Mucosa of rectum (tissue), 2 donors: ENCODE measurements at regions not wholly inside any gene's neighbourhood (a gene's known extent, or its start where the extent isn't known, plus 50 kb on each side); places are given as distances from the start of the nearest gene placed in this dataset.
"Not testable (repeated sequence)": the region's sequence is repeated elsewhere in the genome, so short reads cannot be mapped to it uniquely, and the experiment has no call there.

Source experiments
- H3K27ac ChIP-seq, 2 donors: one replicate each; pipeline ENCODE4 v1.7.0; 2013; ENCODE audit warnings: inconsistent platforms in 2 of 2, low read depth in 2 of 2, low read length in 2 of 2
- H3K27me3 ChIP-seq, 2 donors: one replicate each; pipeline ENCODE4 v1.7.0; 2013; ENCODE audit warnings: low read length in 2 of 2; ENCODE audit not compliant: control insufficient read depth in 2 of 2, insufficient read depth in 2 of 2
- H3K36me3 ChIP-seq, 2 donors: one replicate each; pipeline ENCODE4 v1.7.0; 2013; ENCODE audit warnings: low read length in 2 of 2; ENCODE audit not compliant: control insufficient read depth in 2 of 2, insufficient read depth in 2 of 2
- H3K4me1 ChIP-seq, 2 donors: one replicate each; pipeline ENCODE4 v1.7.0; 2013; ENCODE audit warnings: low read length in 2 of 2, mild to moderate bottlenecking in 1 of 2; ENCODE audit not compliant: control insufficient read depth in 2 of 2, insufficient read depth in 2 of 2
- H3K4me3 ChIP-seq, 2 donors: one replicate each; pipeline ENCODE4 v1.7.0; 2013; ENCODE audit warnings: low read length in 2 of 2
- H3K9ac ChIP-seq, 2 donors: one replicate each; pipeline ENCODE4 v1.7.0; 2013; ENCODE audit warnings: low read length in 2 of 2, low read depth in 1 of 2, mild to moderate bottlenecking in 1 of 2
- H3K9me3 ChIP-seq, 2 donors: one replicate each; pipeline ENCODE4 v1.7.0; 2013; ENCODE audit warnings: low read length in 2 of 2; ENCODE audit not compliant: control insufficient read depth in 2 of 2
- donor health status: healthy.
- donor health status: Normal muscosa, but diverticular disease.

DNA sequence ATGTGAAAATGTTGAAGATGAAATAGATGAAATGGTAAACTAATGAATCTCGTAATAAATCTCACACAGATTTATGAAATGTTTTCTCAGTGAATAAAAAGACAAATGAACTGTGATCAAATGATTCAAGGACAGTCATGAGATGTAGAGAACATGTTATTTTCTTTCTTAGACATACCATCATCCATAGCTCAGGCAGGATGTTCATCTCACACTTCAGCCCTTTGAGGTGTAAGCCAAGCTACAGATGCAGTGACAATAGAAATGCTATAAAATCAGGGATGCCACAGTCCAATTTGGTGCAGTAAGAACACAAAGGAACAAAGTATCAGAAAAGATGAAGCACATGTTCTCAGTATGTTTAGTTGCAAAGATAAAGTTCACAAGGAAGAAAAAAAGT, 242.7 kb upstream of the KRR1 start:
- no peak overlapping the region for H3K9ac ChIP-seq
- no peak overlapping the region for H3K4me3 ChIP-seq
- H3K36me3 ChIP-seq, result no peaks in the 10 kb centered on the region
- H3K27ac ChIP-seq, result no peak overlapping the region
- no peaks in the 10 kb centered on the region for H3K4me1 ChIP-seq
- no peaks in the 10 kb centered on the region for H3K9me3 ChIP-seq
- no peaks in the 10 kb centered on the region for H3K27me3 ChIP-seq

DNA sequence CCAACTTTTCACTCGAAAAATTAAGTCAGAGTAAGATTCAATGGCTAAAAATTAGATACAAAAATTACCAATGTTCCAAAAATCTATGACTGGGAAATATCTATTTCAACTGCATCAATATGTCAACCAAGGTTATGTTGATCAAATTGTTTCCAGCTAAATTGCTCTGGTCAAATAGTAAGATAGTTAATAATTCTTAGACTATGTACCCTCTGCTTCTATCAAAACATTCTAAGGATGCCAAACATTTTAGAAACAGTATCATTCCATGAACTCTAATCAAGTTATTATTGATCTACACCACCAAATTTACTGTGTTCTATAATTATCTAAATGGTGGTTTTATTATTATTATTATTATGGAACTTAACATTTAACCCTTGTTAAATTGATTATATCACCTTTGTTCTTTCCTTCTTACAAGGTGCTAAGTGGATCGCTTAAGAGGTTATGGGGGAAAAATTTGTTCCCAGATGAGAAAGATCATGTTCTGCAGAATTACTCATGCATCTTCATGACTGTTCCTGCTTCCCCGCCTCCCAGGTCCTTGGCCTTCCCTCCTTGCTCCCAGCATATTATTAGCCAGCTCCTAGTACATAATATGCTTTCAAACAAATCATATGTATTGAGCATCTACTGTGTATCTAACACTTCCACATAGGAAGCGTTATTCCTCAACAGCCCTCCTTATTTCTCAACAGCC, 240.5 kb upstream of the KRR1 start:
- Histone ChIP-seq H3K9me3 (no peaks in the 10 kb centered on the region), H3K36me3 (no peaks in the 10 kb centered on the region), H3K27ac (no peak overlapping the region), H3K4me1 (no peaks in the 10 kb centered on the region), H3K9ac (no peak overlapping the region), H3K4me3 (no peak overlapping the region), H3K27me3 (no peaks in the 10 kb centered on the region)

DNA sequence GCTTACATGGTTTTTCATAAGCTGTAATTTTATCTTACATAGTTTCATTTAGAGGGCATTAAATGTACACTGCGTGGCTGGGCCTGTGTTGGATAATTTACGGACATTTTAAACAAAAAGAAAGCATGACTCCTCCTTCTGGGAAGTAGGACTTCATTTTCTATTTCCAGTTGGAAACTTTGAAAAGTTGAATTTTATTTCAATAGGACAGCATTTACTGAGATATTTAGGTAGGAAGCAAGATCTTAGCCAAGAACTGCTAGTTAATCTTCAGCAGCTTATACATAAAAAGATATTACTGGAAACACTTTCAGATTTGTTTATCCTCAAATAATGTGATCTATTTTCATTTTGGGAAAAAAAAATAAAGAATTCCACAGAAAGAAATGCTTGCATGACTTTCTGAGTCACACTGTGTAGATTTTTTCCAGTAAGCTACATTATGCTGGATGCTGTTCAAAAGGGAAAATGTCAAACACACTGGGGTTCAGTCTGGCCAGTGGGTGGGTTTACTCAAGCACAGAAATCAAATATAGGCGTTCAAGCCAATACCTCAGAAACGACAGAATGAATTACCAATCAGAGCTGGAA, 239.4 kb upstream of the KRR1 start:
- H3K9me3 ChIP-seq, result no peaks in the 10 kb centered on the region
- no peaks in the 10 kb centered on the region for H3K27me3 ChIP-seq
- H3K4me1 ChIP-seq, result no peaks in the 10 kb centered on the region
- H3K27ac ChIP-seq, result peak overlapping the region in 1 of 2 donors; percentile 4
- H3K36me3 ChIP-seq, result no peaks in the 10 kb centered on the region
- H3K9ac ChIP-seq, result no peak overlapping the region
- no peak overlapping the region for H3K4me3 ChIP-seq

DNA sequence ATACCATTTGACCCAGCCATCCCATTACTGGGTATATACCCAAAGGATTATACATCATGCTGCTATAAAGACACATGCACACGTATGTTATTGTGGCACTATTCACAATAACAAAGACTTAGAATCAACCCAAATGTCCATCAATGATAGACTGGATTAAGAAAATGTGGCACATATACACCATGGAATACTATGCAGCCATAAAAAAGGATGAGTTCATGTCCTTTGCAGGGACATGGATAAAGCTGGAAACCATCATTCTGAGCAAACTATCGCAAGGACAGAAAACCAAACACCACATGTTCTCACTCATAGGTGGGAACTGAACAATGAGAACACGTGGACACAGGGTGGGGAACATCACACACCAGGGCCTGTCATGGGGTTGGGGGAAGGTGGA, 237.6 kb upstream of the KRR1 start:
- not testable (repeated sequence) for H3K27ac ChIP-seq, H3K36me3 ChIP-seq, H3K9me3 ChIP-seq, H3K27me3 ChIP-seq, H3K9ac ChIP-seq, H3K4me3 ChIP-seq, H3K4me1 ChIP-seq

DNA sequence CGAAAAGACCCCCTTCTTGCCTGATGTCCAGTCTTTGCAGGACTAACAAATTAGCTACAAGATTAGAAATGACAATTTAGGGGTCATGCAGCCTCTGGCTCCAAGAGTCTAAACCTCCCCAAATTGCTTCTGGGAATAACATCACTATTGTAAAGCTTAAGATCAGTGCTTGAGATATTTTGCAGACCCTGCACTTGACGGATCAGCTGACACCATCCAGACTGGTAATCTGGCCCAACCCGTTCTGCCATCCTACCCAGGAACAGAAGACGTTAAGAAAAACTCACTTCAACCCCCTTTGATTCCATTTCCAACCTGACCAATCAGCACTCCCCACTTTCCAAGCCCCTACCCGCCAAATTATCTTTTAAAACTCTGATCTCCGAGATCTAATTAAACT, 236.7 kb upstream of the KRR1 start:
- Histone ChIP-seq H3K27me3 (no peaks in the 10 kb centered on the region), H3K4me1 (no peaks in the 10 kb centered on the region), H3K9me3 (no peaks in the 10 kb centered on the region), H3K4me3 (no peak overlapping the region), H3K36me3 (no peaks in the 10 kb centered on the region), H3K27ac (no peak overlapping the region), H3K9ac (no peak overlapping the region)

DNA sequence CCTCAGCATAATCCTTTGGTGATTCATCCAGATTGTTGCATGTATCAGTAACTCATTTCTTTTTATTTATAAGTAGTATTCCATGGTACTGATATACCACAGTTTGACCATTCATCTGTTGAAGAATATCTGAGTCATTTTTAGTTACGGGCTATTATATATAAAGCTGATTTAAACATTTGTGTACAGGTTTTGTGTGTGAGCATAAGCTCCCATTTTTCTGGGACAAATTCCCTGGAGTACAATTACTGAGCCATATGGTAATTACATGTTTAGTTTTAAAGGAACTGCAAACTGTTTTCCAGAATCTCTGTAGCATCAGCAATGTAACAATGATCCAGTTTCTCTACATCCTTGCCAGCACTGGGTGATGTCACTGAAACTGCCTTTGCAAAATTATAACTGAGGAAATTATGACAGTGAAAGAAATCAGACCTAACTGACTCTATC, 236.2 kb upstream of the KRR1 start:
- Histone ChIP-seq H3K9ac (no peak overlapping the region), H3K27me3 (no peaks in the 10 kb centered on the region), H3K4me1 (no peaks in the 10 kb centered on the region), H3K9me3 (no peaks in the 10 kb centered on the region), H3K36me3 (no peaks in the 10 kb centered on the region), H3K27ac (no peak overlapping the region), H3K4me3 (no peak overlapping the region)

DNA sequence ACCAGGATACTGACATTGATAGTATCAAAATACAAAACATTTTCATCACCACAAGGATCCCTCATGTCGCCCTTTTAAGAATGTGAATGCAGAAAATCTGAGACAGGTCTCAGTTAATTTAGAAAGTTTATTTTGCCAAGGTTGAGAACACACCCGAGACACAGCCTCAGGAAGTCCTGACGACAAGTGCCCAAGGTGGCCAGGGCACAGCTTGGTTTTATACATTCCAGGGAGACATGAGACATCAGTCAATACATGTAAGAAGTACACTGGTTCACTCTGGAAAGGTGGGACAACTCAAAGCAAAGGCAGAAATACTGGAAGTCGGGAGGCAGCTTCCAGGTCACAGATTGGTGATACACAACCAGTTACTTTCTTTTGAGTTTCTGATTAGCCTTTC, 235.2 kb upstream of the KRR1 start:
- no peaks in the 10 kb centered on the region for H3K4me1 ChIP-seq
- no peak overlapping the region for H3K4me3 ChIP-seq
- no peaks in the 10 kb centered on the region for H3K27me3 ChIP-seq
- no peaks in the 10 kb centered on the region for H3K9me3 ChIP-seq
- H3K27ac ChIP-seq, result no peak overlapping the region
- no peak overlapping the region for H3K9ac ChIP-seq
- H3K36me3 ChIP-seq, result no peaks in the 10 kb centered on the region

DNA sequence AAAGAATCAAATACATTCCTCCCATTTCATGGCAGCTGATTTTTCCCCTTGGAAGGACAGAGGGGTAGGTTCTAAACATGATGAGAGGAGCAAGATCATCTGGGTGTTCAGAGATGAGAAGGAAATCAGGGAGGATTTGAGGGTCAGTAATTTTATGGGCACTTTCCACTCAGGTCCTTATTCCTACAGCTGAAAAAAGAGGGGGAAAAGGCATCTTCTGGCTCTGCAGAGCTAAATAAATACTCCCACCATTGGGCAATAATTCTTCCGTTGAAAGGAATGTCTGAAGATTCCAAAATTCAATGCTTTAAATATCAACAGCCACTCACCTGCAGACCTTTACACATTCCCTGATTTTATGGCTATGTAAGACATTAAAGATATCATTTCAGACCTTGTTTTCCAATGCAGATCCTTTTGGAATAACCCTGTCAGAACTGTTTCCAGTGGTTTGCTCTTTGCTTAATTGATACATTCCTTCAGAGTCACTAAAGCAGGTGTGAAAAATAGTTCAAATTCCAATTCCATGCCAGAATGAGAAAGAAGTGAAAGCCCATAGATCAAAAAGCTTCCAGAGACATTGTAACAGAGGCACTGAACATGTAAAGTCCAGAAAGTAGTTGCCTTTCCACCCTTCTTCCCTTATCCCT, 233.3 kb upstream of the KRR1 start:
- Histone ChIP-seq H3K27ac (no peak overlapping the region), H3K4me1 (no peaks in the 10 kb centered on the region), H3K4me3 (no peak overlapping the region), H3K9ac (no peak overlapping the region), H3K36me3 (no peaks in the 10 kb centered on the region), H3K9me3 (no peaks in the 10 kb centered on the region), H3K27me3 (no peaks in the 10 kb centered on the region)

DNA sequence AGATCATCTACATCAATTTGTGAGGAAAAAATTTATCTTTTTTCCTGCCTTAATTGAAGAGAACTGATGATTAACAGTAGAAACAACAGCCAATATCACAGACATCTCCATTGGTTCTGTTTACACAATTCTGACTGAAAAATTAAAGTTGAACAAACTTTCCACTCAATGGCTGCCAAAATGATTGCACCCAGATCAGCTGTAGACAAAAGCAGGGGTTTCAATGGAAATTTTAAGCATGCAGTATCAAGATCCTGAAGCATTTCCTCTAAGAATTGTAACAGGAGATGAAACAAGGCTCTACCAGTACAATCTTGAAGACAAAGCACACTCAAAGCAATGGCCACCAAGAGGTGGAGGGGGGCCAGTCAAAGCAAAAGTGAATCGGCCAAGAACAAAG, 231.6 kb upstream of the KRR1 start:
- Histone ChIP-seq H3K4me1 (no peaks in the 10 kb centered on the region), H3K9me3 (no peaks in the 10 kb centered on the region), H3K4me3 (no peak overlapping the region), H3K9ac (no peak overlapping the region), H3K27ac (no peak overlapping the region), H3K36me3 (no peaks in the 10 kb centered on the region), H3K27me3 (no peaks in the 10 kb centered on the region)

DNA sequence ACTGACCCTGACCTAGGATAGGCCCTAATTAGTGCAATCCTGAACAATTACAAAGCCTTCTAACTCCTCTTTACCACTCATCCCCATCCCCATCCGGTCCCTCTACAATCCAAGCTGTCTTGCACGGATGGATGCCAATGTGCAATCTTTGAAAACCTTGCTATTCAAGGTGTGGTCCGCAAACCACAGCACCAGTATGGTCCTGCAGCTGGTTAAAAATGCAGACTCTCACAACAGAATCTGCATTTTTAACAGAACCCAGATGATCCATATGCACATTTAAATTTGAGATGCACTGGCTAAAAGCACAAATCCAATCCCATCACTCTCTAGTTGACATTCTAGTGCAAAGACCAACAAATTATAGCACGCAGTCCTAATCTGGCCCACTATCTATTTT, 230.6 kb upstream of the KRR1 start:
- Histone ChIP-seq H3K4me3 (no peak overlapping the region), H3K9ac (no peak overlapping the region), H3K27ac (no peak overlapping the region), H3K27me3 (no peaks in the 10 kb centered on the region), H3K9me3 (no peaks in the 10 kb centered on the region), H3K4me1 (no peaks in the 10 kb centered on the region), H3K36me3 (no peaks in the 10 kb centered on the region)
